ENCODE measurements at regions not wholly inside any gene's neighbourhood (a gene's known extent, or its start where the extent isn't known, plus 50 kb on each side); places are given as distances from the start of the nearest gene placed in this dataset.

DNA sequence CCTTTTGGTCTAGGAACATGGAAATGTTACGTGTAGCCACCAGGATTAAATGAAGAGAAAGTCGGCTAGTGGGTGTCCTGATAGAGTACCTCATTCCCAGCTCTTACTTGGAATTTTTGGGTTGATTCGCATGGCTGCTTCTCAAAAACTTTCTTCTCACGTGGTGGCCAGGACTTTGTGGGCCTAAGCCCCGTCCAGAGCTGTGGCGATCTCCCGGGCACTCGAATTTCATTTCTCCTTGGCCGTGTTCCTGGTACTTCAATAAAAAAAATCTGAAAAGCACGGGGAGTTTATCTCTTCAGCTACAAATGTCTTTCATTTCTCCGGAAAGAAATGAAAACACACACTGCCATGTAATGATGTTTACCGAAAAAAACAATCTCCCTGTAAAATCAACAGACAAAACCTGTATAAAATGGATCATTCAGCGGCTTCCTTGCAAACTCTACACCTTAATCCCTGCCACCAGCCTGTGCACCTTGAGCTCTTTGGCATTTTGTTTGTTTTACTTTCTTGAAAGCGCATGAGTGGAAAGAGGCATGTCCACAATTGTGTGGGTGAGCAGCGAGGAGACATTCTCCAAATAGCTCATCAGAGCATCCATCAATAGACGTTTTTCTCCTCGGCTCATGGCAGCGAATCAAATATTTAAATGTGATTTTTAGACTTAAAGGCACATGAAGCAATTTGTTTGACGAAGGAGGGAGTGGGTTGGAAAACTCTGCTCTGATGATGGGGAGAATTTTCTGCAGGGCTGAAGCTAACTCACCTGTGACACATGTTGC is 173.1 kb downstream of the TFAP2C start:
- H3K4me1 Mint-ChIP-seq, result peaks cover 14% of the 10 kb centered on the region
- H3K27me3 Mint-ChIP-seq (ENCODE audit: low read depth), result peaks cover 27% of the 10 kb centered on the region
- H3K27ac Mint-ChIP-seq, result peak overlapping the region in 1 of 3 experiments; percentile 27
- H3K4me3 Mint-ChIP-seq, result peak overlapping the region in 1 of 3 experiments; percentile 18
- TF ChIP-seq, protein P1, sequence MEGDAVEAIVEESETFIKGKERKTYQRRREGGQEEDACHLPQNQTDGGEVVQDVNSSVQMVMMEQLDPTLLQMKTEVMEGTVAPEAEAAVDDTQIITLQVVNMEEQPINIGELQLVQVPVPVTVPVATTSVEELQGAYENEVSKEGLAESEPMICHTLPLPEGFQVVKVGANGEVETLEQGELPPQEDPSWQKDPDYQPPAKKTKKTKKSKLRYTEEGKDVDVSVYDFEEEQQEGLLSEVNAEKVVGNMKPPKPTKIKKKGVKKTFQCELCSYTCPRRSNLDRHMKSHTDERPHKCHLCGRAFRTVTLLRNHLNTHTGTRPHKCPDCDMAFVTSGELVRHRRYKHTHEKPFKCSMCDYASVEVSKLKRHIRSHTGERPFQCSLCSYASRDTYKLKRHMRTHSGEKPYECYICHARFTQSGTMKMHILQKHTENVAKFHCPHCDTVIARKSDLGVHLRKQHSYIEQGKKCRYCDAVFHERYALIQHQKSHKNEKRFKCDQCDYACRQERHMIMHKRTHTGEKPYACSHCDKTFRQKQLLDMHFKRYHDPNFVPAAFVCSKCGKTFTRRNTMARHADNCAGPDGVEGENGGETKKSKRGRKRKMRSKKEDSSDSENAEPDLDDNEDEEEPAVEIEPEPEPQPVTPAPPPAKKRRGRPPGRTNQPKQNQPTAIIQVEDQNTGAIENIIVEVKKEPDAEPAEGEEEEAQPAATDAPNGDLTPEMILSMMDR (IDR thresholded peaks at IDR 0.05; ENCODE audit: unreplicated experiment in 3 of 3), result no peak
- no peaks in the 10 kb centered on the region for H3K36me3 Mint-ChIP-seq (ENCODE audit: low read depth)
- peaks cover 5% of the 10 kb centered on the region for H3K9me3 Mint-ChIP-seq

GRCh38 chr20:56802805-56803204 is 173.7 kb downstream of the TFAP2C start:
- Mint-ChIP-seq H3K36me3 (ENCODE audit: low read depth) (no peaks in the 10 kb centered on the region), H3K27ac (peak overlapping the region in 1 of 3 experiments; percentile 27), H3K4me3 (no peak overlapping the region), H3K4me1 (peaks cover 19% of the 10 kb centered on the region), H3K27me3 (ENCODE audit: low read depth) (peaks cover 34% of the 10 kb centered on the region), H3K9me3 (peaks cover 5% of the 10 kb centered on the region)
- TF ChIP-seq, protein P1 (IDR thresholded peaks at IDR 0.05; ENCODE audit: unreplicated experiment in 3 of 3), result no peak

GRCh38 chr20:56805313-56805712 is 176.2 kb downstream of the TFAP2C start:
- Mint-ChIP-seq H3K27me3 (ENCODE audit: low read depth) (peaks cover 41% of the 10 kb centered on the region), H3K36me3 (ENCODE audit: low read depth) (no peaks in the 10 kb centered on the region), H3K4me3 (no peak overlapping the region), H3K9me3 (peaks cover 3% of the 10 kb centered on the region), H3K4me1 (peaks cover 21% of the 10 kb centered on the region), H3K27ac (no peak overlapping the region)
- TF ChIP-seq, protein P1 (IDR thresholded peaks at IDR 0.05; ENCODE audit: unreplicated experiment in 3 of 3), result no peak

DNA sequence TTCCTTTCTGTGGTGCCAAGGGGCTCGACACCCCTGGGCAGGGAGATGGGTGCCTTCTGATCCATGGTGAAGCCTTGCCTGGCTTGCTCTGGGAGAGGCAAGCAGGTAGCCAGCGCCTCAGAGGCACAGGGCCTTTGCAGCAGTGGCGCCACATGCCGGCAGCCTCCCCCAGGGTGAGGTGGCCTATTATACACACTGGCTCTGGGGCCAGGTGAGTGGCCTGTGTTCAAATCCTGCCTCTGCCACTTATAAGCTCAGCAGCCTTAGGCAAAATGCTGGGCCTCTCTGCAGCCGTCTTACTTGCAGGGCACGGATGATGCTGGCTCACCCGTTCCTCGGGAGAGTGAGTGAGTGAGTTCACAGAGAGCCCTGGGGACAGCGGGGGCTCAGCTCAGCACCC is 176.9 kb downstream of the TFAP2C start:
- Mint-ChIP-seq H3K9me3 (peaks cover 3% of the 10 kb centered on the region), H3K4me3 (no peak overlapping the region), H3K27me3 (ENCODE audit: low read depth) (peaks cover 37% of the 10 kb centered on the region), H3K36me3 (ENCODE audit: low read depth) (no peaks in the 10 kb centered on the region), H3K27ac (no peak overlapping the region), H3K4me1 (peaks cover 21% of the 10 kb centered on the region)
- TF ChIP-seq, protein P1 (IDR thresholded peaks at IDR 0.05; ENCODE audit: unreplicated experiment in 3 of 3), result no peak

GRCh38 chr20:56806952-56807517 is 177.9 kb downstream of the TFAP2C start:
- TF ChIP-seq, protein P1 (IDR thresholded peaks at IDR 0.05; ENCODE audit: unreplicated experiment in 3 of 3), result no peak
- Mint-ChIP-seq H3K4me1 (peaks cover 19% of the 10 kb centered on the region), H3K27me3 (ENCODE audit: low read depth) (peaks cover 34% of the 10 kb centered on the region), H3K4me3 (no peak overlapping the region), H3K9me3 (peaks cover 8% of the 10 kb centered on the region), H3K27ac (no peak overlapping the region), H3K36me3 (ENCODE audit: low read depth) (no peaks in the 10 kb centered on the region)

All from nephron (organoid).